Fibroblast of skin of left biceps (primary cell): ENCODE measurements at regions not wholly inside any gene's neighbourhood (a gene's known extent, or its start where the extent isn't known, plus 50 kb on each side); places are given as distances from the start of the nearest gene placed in this dataset.

Experiments used
- DNase-seq, 2 experiments: peaks; one replicate each; pipeline ENCODE4 v3.0.0-alpha.2; 2013; ENCODE audit warnings: low read depth in 2 of 2

DNA sequence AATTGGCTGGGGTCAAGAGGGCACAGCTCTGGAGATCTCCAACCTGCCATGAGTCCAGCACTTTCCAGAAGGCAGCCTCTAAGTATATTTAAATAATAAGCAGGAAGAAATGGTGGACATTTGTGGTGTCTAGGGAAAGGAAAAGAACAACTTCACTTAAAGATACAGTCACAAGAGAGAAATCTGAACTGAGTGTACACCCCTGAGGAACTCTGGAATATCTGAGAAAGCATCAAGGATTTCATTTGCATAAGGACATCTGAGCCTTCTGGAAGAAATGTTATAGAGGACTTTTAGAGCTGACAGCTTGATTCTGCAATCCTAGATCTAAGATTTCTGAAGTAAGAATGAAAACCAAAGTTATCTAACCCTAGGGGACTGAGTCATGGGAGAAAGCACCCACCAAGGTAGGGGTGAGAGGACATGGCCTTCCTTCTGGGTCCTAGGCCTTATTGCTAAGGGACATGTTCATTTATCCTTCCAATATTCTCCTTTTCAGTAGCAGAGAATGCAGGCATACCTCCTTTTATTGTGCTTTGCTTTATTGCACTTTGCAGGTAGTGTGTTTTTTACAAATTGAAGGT is 253.4 kb upstream of the SLC24A2 start:
- DNase-seq: no peak

DNA sequence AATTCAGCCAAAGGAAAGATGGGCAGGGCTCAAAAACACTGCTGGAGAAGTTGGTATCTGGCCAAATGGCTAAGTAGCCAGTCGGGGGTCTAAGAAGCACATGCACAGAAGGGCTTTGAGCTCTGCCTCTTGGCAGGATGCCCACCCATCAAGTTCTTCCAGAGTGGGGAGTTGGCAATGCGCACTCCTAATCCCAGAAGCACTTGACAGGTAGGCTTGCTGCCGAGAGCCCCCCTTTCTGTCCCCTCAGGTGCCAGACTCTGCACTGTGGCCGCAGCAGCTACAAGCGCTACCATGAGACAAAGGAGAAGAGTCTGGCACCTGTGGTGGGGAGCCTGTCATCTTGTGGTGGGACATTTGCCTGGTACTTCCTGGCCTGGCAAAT is 252.9 kb upstream of the SLC24A2 start:
- no peak for DNase-seq

DNA sequence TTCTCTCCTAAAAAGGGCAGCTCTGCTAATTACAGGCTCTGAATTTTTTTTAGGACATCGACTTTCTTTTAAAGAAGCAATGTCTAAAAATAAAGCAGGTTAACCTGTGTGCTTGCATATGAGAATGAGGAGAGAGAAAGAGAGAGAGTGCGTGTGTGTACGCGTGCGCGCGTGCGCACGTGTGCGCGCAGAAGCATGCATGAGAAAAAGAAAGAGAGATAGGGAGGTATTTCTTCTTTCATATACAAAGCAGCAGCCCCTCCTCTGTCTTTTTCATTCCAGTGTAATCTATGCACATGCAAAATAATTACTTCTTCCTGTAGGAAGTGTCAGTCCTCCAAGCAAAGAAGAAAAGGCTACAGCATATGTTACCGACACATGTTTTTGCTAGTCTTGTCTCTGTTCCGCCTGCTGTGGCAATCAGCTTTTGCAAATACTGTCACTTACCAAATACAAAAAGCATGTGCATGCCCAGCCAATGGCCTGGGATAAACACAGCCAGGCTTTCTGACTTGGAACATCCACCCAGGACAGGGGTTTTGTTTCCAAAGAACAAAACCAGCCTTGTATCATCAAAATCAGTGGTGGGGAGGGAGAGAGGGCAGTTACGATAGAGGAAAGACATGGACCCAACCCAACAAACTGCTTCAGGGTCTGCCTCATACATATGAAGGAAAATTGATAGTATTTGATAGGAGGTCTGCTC is 252.3 kb upstream of the SLC24A2 start:
- DNase-seq: no peak

DNA sequence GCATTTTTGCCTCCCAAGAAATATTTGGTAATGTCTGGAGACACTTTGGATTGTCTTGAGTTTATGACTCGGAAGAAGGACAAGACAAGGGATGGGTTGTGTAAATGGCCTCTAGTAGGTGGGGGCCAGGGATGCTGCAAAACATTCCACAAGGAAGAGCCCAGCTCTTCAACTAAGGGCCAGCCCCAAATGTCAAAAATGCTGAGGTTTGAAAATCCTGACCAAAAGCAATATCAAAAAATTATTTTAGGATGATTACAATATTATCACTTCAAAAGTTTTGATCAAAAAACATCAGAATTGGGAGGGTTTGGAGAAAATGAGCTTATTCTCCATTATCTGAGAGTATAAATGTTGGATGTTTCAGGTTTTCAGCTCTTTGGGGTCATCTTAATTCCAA is 248.9 kb upstream of the SLC24A2 start:
- no peak for DNase-seq

DNA sequence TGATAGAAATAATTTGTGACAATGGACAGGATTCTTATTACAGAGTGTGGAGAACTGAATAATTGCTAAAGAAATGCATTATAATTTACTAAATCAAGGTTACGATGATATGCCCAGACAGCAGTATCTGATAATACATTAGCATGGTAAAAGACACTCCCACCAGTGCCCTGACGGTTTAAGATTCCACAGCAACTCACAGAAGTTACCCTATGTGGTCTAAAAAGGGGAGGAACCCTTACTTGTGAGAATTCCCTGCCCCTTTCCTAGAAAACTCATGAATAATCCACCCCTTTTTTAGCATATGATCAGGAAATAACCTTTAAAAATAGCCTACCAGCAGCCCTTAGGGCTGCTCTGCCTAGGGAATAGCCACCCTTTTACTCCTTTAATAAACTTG is 244.7 kb upstream of the SLC24A2 start:
- no peak for DNase-seq

DNA sequence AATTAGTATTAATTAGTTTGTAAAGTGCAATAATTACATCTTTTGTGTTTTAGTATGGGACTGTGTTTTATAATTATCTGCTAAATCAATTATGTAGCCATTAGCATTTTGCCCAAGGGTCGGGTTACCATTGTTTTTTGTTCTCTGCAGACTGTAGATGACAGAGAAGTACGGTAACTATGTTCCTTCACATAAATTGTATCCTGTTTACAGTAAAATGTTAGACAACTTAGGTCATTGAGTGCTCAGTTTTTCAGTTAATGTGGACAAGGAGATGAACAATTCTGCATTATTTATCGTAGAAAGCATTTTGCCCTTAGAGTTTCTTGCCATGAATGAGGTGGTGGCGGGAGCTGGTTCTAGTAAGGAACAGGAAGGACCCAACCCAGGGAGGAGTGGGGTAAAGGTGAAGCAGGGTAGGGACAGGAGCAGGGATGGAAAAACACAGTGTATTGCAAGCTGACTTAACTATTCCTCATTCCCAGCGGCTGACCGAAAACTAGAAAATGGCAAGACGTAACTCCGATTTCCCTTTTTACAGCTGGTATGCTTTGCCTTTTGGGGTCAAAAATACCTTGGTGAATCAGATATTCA is 243.7 kb upstream of the SLC24A2 start:
- no peak for DNase-seq

DNA sequence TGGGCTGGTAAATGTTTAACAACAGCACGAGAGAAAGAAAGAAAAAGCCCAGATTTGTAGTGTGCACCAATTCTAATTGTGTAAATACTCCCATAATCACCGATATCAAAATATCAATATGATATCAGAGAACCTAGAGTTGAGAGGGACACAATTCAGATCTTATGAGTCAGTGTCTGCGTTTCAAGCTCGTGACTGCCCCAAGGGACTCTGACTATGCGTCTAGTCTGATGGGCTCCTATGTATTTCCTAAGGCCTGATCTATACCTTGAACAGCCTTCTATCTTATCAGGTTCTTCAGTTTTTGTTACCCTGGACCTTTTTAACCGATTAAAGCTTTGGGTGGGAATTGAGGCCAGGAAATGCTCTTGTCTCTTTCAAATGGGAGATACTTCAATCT is 243.0 kb upstream of the SLC24A2 start:
- DNase-seq: no peak

DNA sequence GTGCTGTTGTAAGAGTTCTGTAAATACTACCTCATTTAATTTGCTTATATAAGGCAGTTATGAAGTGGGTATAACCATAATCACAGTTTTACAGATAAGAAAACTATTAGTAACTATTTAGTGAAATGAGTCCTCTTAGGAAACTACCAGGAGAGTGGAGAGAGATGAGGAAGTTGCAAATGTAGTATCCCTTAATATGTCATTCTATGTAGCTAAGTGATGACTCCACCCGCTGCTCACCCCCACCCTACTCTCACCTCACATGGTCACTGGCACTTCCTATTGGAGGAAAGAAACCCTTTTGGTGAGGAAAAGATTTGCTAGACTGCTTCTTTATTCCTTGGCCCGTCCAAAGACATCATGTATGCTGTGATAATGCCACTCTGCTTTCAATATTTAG is 241.8 kb upstream of the SLC24A2 start:
- no peak for DNase-seq

DNA sequence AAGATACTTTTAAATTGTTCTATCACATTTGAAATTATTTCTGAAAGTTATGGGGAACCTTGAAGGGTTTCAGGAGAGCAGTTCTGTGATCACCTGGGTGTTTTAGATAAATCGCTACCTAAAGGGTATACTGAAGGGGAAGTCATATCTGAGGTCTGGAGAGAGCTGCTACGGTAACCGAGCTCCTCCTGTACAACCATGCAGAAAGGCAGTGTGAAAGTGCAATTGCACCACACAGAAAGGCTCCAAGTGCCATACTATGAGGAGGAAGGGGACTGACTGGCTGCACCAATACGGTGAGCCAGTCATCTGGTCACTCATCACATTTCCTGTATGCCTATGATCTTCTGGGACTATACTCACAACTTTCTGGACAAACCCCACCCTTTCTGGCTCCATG is 241.4 kb upstream of the SLC24A2 start:
- DNase-seq: no peak

DNA sequence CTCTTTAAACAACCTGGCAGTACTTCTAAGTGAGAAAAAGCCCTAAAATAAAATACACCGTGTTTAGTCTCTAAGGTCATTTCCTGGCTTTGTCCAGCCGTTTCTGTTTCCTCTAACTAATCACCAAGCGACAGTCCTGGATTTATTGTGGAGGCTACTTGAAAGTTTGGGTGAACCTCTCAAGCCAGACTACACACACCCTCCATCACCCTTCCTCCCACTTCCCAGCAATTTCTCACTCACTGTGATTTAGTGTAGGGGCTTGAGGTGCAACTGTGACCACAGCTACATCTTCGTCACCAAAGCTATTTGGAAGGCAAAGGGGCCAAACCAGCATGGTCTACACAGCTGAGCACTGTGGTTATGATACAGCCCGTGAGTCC is 240.0 kb upstream of the SLC24A2 start:
- no peak for DNase-seq

DNA sequence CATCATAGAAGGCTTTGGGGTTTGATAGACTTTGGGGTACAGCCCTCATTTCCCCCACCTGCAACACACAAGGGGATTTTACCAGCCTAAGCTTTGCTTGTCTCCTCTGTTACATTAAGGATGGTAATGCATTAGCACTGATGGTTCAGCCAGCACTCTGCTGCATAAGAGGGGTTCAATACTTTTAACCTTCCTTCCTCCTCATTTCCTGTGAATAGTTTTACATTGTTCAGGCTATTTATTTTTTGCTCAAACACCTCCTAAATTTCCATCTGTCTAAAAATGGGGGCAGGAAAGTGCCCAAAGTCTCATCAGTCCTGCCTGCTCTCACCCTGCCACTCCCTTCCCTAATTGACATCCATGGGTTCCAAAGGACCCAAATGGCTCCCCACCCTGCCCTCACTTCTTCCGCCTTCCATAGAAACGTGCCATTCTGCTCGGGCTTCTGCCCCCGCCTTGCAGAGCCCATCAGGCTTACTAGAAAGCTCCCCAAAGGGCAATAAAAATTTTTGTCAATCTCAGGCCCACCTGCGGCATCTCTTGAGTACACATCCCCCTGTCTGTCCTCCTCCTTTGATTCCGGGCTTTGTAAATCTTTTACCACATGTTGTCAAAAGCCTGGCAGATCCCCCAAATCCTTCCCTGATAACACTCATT is 239.5 kb upstream of the SLC24A2 start:
- DNase-seq: no peak

DNA sequence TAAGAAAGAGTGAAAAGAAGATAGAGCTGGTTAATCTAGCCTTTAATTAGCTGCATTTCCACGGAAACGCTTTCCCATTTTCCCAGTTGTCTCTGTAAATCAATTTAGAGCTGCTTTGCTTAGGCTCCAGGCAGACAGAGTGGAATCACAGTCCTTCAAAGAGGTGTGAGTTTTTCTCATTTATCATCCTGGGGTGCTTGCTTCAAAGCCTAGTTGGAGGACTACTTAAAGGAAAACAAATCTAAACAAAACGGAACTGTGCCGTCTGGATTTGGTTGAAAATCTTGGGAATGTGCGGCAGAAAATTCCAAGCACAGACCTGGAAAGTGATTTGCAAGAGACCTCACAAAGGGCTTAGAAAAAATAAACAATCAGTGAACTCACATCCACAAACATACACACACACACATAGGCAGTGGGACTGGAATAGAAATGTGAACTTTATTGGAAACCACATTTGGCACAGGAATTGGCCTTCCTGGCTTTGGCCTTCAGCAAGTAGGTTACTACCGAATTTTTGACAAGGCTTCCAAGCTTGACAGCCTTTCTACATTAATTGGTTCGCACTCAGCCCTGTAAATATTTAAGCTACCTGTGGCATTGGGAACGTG is 235.2 kb upstream of the SLC24A2 start:
- no peak for DNase-seq

DNA sequence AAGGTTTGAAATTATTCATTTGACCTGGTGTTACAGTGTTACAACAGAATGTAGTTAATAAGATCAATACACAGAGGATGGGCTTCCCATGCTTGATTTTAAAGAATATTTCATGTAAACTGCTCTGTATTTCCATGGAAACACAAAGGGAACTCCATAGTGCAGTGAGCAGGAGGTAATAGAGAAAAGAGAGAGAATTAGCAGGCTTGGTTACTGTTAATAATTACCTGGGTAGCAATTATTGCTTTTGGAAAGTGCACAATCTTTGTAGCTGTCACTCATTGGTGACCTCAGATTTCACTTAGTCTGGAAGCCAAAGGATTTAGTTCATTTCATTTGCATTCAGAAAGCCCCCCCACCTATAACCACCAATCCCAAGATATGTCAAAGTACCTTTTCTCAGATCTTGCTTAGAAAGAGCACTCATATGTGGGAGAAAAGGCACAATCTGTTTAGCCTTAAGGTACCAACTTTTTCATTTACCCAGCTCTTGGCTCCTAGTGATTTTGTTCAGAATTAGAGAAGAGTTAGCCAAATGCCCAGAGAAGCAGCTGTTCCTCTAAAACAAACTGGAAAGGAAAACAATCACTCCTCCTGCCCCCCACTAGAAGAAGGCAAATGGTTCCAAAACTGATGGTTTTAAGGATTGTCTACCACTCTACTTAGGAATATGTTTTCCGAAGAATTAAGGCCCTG is 234.5 kb upstream of the SLC24A2 start:
- no peak for DNase-seq

DNA sequence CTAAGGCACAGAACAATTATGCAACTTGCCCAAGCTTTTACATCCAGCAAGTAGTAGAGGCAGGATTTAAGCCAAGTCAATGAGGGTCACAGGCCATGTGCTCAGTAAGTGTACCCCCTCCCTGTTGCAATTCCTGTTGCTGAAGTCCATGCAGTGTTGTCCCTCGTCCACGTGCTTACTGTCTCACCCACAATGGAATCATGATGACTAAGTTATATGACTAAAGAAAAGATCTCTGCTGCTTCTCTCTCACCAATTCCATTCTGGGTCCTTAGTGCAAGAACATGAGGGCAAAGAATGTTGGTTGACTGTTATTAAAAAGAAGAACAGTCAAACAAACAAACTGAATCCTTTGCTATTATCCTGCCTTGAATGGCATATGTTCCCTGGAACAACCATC is 233.6 kb upstream of the SLC24A2 start:
- no peak for DNase-seq

DNA sequence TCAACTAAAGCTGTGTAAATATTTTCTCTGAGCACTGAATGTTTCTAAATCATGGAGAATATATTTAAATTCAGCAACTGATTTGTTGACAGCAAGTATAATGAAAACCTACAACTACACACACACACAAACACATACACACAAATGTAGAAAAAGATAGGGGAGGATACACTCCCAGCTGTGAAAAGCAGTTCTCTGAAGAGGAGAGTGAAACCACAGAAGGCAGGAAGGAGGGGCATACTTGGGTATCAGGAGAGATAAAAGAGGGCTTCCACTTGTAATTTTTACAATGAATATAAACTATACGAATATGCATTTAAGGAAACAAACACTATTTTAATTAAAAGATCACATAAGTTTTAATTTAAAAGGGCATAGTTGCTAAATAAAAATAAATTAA is 227.8 kb upstream of the SLC24A2 start:
- DNase-seq: no peak

DNA sequence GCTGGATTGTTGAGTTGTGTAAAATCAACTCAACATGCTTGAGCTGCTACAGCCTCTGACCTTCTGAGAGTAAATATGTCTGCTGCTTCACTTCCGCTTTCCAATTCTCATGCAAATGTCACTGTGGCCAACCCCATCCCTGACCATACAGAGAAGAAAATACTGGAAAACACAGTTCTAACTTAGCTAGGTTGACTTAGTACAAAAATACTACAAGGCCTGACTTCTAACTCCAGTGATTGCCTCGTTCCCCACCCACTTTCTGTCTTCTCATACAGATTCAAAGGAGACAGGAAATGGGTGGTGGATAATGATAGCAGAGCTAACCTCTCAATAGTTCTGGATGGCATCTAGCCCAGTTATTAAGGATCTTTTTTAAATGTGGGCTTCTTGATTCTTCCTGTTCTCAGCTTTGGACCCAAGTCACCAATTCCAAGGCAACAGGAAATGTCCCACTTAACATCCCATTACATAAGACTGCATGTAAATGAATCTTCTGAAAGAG is 226.6 kb upstream of the SLC24A2 start:
- DNase-seq: no peak

DNA sequence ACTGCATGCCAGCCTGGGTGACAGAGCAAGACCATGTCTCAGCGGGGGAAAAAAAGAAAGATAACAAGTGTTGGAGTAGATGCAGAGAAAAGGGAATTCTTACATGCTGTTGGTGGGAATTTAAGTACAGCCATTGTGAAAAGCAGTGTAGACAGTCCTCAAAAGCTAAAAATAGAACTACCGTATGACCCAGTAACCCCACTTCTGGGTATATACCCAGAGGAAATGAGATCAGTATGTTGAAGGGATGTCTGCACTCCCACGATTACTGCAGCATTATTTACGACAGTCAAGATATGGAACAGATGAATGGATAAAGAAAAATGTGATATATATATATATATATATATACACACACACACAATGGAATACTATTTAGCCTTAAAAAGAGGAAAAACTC is 225.3 kb upstream of the SLC24A2 start:
- no peak for DNase-seq

DNA sequence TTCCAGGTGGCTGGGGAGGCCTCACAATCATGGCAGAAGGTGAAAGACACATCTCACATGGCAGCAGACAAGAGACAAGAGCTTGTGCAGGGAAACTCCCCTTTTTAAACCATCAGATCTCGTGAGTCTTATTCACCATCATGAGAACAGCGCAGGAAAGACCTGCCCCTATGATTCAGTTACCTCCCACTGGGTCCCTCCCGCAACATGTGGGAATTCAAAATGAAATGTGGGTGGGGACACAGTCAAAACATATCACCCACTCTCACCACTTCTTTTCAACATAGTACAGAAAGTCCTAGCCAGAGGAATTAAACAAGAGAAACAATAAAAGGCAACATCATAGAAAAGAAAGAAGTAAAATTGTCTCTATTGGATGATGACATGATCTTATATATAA is 223.4 kb upstream of the SLC24A2 start:
- DNase-seq: no peak

DNA sequence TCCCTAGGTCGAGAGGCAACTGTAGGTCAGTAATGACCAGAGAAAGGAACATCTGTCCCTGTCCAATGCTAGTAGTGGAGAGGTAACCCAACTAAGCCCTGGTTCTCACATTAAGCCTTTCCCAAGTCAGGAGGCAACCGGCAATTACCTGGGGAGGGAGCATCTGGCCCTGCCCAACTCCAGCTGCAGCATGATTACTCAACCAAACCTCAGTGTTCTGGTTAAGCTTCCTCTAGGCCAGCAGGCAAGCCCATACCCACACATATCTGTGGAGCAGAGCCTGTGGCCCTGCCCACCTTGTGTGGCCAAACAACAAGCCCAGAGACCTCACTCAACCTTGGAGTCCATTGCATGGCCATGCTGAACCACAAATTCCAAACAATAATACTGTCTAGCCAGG is 220.8 kb upstream of the SLC24A2 start:
- DNase-seq: no peak

DNA sequence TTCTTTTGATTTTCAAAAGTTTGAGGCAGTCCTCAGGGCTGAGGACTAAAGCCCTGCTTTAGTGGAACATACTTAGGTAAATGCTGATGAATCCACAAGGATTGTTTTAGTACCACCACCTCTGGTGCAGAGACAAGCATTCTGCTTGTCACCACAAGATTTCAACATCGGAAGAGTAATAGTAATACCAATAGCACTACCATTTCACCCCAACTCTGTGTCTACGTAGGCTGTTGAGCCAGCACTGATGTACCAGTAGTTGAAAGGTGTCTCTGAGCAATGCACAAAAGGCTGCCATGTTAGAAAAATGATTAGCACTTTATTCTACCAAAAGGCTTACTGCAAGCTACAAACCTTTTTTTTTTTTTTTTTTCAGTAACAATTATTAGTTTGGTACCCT is 213.2 kb upstream of the SLC24A2 start:
- no peak for DNase-seq

DNA sequence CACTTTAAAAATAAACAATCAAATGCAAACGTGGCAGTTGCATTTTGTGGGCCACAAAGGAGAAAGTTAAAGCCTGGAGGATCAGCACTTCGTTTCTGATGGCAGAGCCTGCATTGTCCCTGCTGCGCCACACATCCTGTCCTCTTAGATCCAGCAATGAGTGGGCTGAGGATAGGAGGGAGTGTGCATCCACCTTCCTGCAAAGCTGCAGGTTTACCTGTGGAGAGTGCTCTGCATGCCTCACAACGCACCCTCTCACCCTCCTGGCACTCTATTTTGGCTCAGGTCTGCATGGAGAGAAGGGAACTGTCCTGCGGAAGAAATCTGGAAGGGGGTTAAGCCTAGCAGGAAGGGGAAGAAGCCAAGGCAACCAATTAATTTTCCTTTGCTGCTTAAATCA is 212.2 kb upstream of the SLC24A2 start:
- no peak for DNase-seq

DNA sequence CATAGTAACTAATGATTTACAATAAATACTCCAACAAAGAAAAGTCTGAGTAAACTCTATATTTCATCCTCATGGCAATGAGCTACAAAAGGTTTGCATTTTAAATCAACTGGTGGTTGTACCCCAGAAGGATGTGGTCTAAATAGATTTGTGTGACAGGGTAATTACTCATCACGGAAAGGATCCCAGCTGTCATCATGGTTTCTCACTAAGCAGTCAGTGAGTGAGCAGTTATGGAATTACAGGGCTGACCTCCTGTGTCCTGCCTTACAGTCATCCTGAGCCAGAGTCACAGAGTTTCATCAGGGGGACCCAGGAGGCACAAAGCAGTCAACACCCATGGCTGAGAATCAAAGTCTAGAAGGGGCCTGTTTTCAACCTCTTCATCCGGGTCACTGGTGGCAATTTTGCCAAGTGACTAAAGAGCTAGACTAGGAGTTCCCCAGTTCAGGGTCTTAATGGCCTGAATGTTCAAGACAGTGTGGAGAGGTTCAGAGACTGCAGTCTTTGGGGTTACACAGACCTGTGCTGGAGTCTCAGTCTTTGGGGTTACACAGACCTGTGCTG is 210.7 kb upstream of the SLC24A2 start:
- peak; percentile 55 to 58 for DNase-seq
